MCF 10A (cell line): ENCODE measurements at regions not wholly inside any gene's neighbourhood (a gene's known extent, or its start where the extent isn't known, plus 50 kb on each side); places are given as distances from the start of the nearest gene placed in this dataset.

Source experiments
- BruUV-seq: library from RNA; stranded (reverse); fragments of 400-500 nt; replicated peaks from 2 replicates; lab custom pipeline; 2021; lab: Mats Ljungman, UMichigan
- CTCF ChIA-PET: fragments of 300-600 bp; sonication (Branson Sonifier 250); formaldehyde crosslinking; extraction: SDS; loops from one replicate; lab custom pipeline; 2021; ENCODE audit warnings: antibody characterized with exemption, inconsistent platforms; lab: Yijun Ruan, JAX
- POLR2A ChIA-PET: fragments of 300-600, 350-650 bp; sonication (Branson Sonifier 250); formaldehyde crosslinking; extraction: SDS; loops from one replicate; lab custom pipeline; 2020; ENCODE audit warnings: antibody characterized with exemption, inconsistent platforms; lab: Yijun Ruan, JAX
- DNase-seq: peaks from one replicate; pipeline ENCODE4 v3.0.0-alpha.2; 2018; ENCODE audit not compliant: unreplicated experiment
- H3K27ac Mint-ChIP-seq: one replicate; pipeline ENCODE4 v1.8.0; 2022; ENCODE audit warnings: mild to moderate bottlenecking, low read depth, mixed read lengths; ENCODE audit not compliant: unreplicated experiment
- H3K27me3 Mint-ChIP-seq: one replicate; pipeline ENCODE4 v1.8.0; 2022; ENCODE audit warnings: mixed read lengths; ENCODE audit not compliant: insufficient read depth, unreplicated experiment
- H3K36me3 Mint-ChIP-seq: one replicate; pipeline ENCODE4 v1.8.0; 2022; ENCODE audit warnings: mild to moderate bottlenecking, moderate library complexity, mixed read lengths; ENCODE audit not compliant: insufficient read depth, unreplicated experiment
- H3K4me1 Mint-ChIP-seq: one replicate; pipeline ENCODE4 v1.8.0; 2022; ENCODE audit warnings: mixed read lengths; ENCODE audit not compliant: insufficient read depth, unreplicated experiment
- H3K4me3 Mint-ChIP-seq: one replicate; pipeline ENCODE4 v1.8.0; 2022; ENCODE audit warnings: mild to moderate bottlenecking, moderate library complexity, mixed read lengths; ENCODE audit not compliant: unreplicated experiment
- H3K9me3 Mint-ChIP-seq: one replicate; pipeline ENCODE4 v1.8.0; 2022; ENCODE audit warnings: mixed read lengths; ENCODE audit not compliant: unreplicated experiment
- intact Hi-C: fragments of 100-400 bp; cut with micrococcal nuclease; formaldehyde crosslinking; loops from 2 replicates; pipeline ENCODE4 v1.14.1; 2022
- TF ChIP-seq, protein P1 (sequence below): fragments of 200-600 bp; IDR thresholded peaks from one replicate; pipeline ENCODE4 v1.8.0; 2022; ENCODE audit warnings: antibody characterized with exemption, mild to moderate bottlenecking; ENCODE audit not compliant: unreplicated experiment

GRCh38 chr4:136731025-136731424, 801.3 kb downstream of the PCDH18 start:
- TF ChIP-seq, protein P1, sequence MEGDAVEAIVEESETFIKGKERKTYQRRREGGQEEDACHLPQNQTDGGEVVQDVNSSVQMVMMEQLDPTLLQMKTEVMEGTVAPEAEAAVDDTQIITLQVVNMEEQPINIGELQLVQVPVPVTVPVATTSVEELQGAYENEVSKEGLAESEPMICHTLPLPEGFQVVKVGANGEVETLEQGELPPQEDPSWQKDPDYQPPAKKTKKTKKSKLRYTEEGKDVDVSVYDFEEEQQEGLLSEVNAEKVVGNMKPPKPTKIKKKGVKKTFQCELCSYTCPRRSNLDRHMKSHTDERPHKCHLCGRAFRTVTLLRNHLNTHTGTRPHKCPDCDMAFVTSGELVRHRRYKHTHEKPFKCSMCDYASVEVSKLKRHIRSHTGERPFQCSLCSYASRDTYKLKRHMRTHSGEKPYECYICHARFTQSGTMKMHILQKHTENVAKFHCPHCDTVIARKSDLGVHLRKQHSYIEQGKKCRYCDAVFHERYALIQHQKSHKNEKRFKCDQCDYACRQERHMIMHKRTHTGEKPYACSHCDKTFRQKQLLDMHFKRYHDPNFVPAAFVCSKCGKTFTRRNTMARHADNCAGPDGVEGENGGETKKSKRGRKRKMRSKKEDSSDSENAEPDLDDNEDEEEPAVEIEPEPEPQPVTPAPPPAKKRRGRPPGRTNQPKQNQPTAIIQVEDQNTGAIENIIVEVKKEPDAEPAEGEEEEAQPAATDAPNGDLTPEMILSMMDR = no peak
- no peak for DNase-seq
- H3K36me3 Mint-ChIP-seq = no peaks in the 10 kb centered on the region
- no peaks in the 10 kb centered on the region for H3K9me3 Mint-ChIP-seq
- CTCF ChIA-PET = no interaction called here
- H3K27ac Mint-ChIP-seq = no peak overlapping the region
- H3K4me3 Mint-ChIP-seq = no peak overlapping the region
- H3K27me3 Mint-ChIP-seq = no peaks in the 10 kb centered on the region
- no TSS peak for BruUV-seq
- intact Hi-C loops = no loop called here
- POLR2A ChIA-PET = interaction anchor here (0.6 kb wide), 1 partner anchor 614 kb away, joined by 3 read pairs; no protein-coding TSS in a partner anchor
- no peaks in the 10 kb centered on the region for H3K4me1 Mint-ChIP-seq

GRCh38 chr4:136725286-136726081, 806.8 kb downstream of the PCDH18 start:
- Mint-ChIP-seq H3K4me3 (no peak overlapping the region), H3K9me3 (no peaks in the 10 kb centered on the region), H3K27ac (no peak overlapping the region), H3K27me3 (no peaks in the 10 kb centered on the region), H3K4me1 (no peaks in the 10 kb centered on the region), H3K36me3 (no peaks in the 10 kb centered on the region)
- ChIA-PET CTCF (no interaction called here), POLR2A (no interaction called here)
- BruUV-seq = no TSS peak
- no peak for DNase-seq
- intact Hi-C loops = no loop called here
- TF ChIP-seq, protein P1 = no peak

DNA sequence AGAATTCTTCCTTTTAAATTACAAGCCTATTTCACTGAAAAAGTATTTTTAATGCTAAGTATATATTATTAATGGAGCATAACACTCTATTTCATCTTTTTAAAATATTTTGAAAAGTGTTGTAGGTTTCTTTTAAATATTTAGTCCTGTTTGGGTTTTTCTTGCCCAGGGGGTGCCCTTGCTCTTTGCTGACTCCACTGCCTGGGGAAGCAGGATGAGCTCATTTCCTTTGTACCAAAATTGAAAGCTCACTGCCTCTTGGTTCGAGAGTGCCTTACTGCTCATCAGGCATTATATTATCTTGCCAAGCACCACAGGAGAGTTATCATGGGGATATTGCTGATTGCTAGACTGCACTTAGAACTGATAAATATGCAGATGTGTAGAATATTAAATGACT, 819.2 kb downstream of the PCDH18 start:
- POLR2A ChIA-PET = interaction anchor here (0.6 to 0.8 kb wide), 2 partner anchors 9 to 42 kb away, joined by 3 read pairs; no protein-coding TSS in a partner anchor
- no TSS peak for BruUV-seq
- H3K9me3 Mint-ChIP-seq = no peaks in the 10 kb centered on the region
- no peak overlapping the region for H3K4me3 Mint-ChIP-seq
- intact Hi-C loops = loop anchor here (5.0 kb wide), 1 partner anchor 149 kb away; no protein-coding TSS in a partner anchor
- CTCF ChIA-PET = interaction anchor here (0.6 kb wide), 1 partner anchor 375 kb away, joined by 3 read pairs; no protein-coding TSS in a partner anchor
- peak; percentile 41 for DNase-seq
- H3K27me3 Mint-ChIP-seq = no peaks in the 10 kb centered on the region
- H3K27ac Mint-ChIP-seq = no peak overlapping the region
- peaks cover 4% of the 10 kb centered on the region for H3K36me3 Mint-ChIP-seq
- no peaks in the 10 kb centered on the region for H3K4me1 Mint-ChIP-seq
- TF ChIP-seq, protein P1 = no peak

GRCh38 chr4:136709897-136710296, 822.4 kb downstream of the PCDH18 start:
- Mint-ChIP-seq H3K36me3 (no peaks in the 10 kb centered on the region), H3K4me3 (no peak overlapping the region), H3K4me1 (no peaks in the 10 kb centered on the region), H3K9me3 (no peaks in the 10 kb centered on the region), H3K27me3 (no peaks in the 10 kb centered on the region), H3K27ac (no peak overlapping the region)
- intact Hi-C loops = loop anchor here (5.0 kb wide), 1 partner anchor 152 kb away; no protein-coding TSS in a partner anchor
- DNase-seq = no peak
- no TSS peak for BruUV-seq
- POLR2A ChIA-PET = no interaction called here
- TF ChIP-seq, protein P1 = no peak
- CTCF ChIA-PET = no interaction called here
